GM10248 (cell line): ENCODE measurements at regions not wholly inside any gene's neighbourhood (a gene's known extent, or its start where the extent isn't known, plus 50 kb on each side); places are given as distances from the start of the nearest gene placed in this dataset.

Experiments
- CTCF ChIA-PET: fragments of 300-600 bp; sonication (Branson Sonifier 250); formaldehyde crosslinking; extraction: SDS; loops from one replicate; lab custom pipeline; 2021; ENCODE audit warnings: antibody characterized with exemption; lab: Yijun Ruan, JAX
- POLR2A ChIA-PET: fragments of 350-650 bp; sonication (Branson Sonifier 250); formaldehyde crosslinking; extraction: SDS; loops from one replicate; lab custom pipeline; 2020; ENCODE audit warnings: antibody characterized with exemption; lab: Yijun Ruan, JAX
- DNase-seq: peaks from one replicate; pipeline ENCODE4 v3.0.0; 2012; ENCODE audit errors: extremely low spot score
- CTCF ChIP-seq: IDR thresholded peaks from 2 replicates; pipeline ENCODE4 v1.5.1; 2012; ENCODE audit warnings: mild to moderate bottlenecking, low read depth; ENCODE audit errors: extremely low read depth, missing control alignments, control extremely low read depth

DNA sequence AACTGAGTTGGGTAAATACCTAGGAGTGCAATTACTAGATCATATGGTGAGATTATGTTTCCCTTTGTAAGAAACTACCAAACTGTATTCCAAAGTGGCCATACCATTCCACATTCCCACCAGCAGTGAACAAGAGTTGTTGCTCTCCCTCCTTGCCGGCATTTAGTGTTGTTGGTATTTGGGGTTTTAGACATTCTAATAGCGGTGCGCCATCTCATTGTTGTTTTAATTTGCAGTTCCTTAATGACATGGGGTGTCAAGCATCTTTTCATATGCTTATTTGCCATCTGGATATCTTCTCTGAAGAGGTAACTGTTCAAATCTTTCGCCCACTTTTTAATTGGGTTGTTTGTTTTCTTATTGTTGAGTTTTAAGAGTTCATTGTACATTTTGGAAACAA, 164.2 kb upstream of the LHX1 start:
- POLR2A ChIA-PET, result no interaction called here
- TF ChIP-seq CTCF, result no peak
- CTCF ChIA-PET, result no interaction called here
- no peak for DNase-seq

GRCh38 chr17:36777118-36777517, 160.2 kb upstream of the LHX1 start:
- no peak for DNase-seq

GRCh38 chr17:36778448-36778847, 158.8 kb upstream of the LHX1 start:
- DNase-seq, result no peak

More at GRCh38 chr17:36777118-36777517, 160.2 kb upstream of the LHX1 start:
- POLR2A ChIA-PET, result no interaction called here
- TF ChIP-seq CTCF, result no peak
- CTCF ChIA-PET, result no interaction called here

GRCh38 chr17:36779550-36779949, 157.7 kb upstream of the LHX1 start:
- ChIA-PET POLR2A (no interaction called here), CTCF (interaction anchor here (1.0 kb wide), 1 partner anchor 24 kb away, joined by 3 read pairs; no protein-coding TSS in a partner anchor)
- no peak for DNase-seq
- no peak for TF ChIP-seq CTCF

More at GRCh38 chr17:36778448-36778847, 158.8 kb upstream of the LHX1 start:
- no peak for TF ChIP-seq CTCF
- POLR2A ChIA-PET, result no interaction called here
- CTCF ChIA-PET, result no interaction called here

GRCh38 chr17:36784633-36785032, 152.6 kb upstream of the LHX1 start:
- no peak for TF ChIP-seq CTCF
- DNase-seq, result no peak
- POLR2A ChIA-PET, result no interaction called here
- CTCF ChIA-PET, result no interaction called here

DNA sequence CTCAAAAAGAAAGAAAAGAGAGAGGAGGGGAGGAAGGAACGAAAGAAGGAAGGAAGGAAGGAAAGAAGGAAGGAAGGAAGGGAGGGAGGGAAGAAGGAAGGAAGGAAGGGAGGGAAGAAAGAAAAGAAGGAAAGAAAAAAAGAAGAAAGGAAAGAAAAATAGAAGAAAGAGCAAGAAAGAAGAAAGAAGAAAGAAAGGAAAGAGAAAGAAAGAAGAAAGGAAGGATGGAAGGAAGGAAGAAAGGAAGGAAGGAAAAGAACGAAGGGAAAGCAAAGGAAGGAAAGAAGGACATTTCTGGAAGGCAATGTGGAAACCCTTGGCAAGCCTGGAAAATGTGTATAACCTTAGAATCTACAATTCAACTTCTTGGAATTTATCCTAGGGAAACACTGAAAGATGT, 150.4 kb upstream of the LHX1 start:
- no peak for TF ChIP-seq CTCF
- POLR2A ChIA-PET, result no interaction called here
- DNase-seq, result no peak
- CTCF ChIA-PET, result no interaction called here

DNA sequence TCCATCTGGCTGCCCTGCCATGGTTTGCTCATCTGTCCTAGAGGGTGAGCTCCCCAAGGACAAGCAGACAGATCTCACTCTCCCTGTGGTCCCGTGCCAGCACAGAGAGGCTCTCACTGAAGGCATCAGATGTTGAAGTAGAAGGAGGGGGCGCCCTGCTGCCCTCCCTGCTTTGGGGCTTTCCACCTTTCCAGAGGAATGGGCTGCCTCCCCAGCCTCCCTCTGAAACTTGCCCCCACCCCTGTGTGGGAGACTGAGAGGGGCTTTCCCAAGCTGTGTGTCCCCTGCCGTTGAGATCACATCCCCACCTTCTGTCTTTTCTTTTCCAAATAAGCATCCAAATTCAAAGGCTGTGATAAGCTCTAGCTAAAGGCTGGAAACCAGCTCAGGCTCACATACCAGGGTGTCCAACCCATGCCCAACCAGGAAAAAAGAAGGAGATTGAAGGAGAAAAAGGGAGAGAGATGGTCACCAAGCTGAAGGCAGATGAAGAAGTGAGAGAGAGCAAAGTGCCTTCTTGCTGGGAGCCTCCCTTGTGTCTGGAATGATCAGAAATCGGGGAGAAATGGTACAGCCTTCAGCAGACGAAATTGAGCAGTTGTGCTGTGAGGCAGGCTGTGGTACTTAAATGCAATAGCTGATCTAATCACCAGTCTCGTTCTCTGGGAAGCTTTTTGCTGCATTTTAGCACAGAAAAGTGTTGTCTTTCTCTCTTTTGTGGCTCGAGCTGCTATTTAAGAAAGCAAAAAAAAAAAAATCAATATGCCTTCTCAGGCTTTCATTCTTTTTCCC, 145.9 kb upstream of the LHX1 start:
- CTCF ChIA-PET, result no interaction called here
- POLR2A ChIA-PET, result no interaction called here
- DNase-seq, result no peak
- no peak for TF ChIP-seq CTCF
